ENCODE measurements at regions not wholly inside any gene's neighbourhood (a gene's known extent, or its start where the extent isn't known, plus 50 kb on each side); places are given as distances from the start of the nearest gene placed in this dataset.

DNA sequence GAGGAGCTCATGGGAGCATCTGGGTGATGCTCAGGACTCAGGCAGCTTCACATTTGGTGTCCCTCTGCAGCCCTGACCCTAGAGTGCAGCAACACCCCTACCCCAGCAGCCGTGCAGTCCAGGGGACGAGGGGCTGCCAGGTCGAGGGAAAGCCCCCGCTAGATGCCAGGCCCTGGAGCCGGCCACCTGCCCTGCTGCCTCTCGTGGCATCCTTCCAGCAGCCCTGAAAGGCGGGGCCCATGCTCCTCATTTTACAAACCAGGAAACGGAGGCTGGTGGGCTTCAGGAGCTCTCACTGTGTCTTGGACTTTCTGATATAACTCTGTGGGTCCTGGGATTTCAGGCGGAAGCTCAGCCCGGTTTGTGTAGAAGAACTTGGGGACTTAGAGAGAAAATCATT lies 120.5 kb upstream of the WNT4 start:
- TF ChIP-seq, protein P1, sequence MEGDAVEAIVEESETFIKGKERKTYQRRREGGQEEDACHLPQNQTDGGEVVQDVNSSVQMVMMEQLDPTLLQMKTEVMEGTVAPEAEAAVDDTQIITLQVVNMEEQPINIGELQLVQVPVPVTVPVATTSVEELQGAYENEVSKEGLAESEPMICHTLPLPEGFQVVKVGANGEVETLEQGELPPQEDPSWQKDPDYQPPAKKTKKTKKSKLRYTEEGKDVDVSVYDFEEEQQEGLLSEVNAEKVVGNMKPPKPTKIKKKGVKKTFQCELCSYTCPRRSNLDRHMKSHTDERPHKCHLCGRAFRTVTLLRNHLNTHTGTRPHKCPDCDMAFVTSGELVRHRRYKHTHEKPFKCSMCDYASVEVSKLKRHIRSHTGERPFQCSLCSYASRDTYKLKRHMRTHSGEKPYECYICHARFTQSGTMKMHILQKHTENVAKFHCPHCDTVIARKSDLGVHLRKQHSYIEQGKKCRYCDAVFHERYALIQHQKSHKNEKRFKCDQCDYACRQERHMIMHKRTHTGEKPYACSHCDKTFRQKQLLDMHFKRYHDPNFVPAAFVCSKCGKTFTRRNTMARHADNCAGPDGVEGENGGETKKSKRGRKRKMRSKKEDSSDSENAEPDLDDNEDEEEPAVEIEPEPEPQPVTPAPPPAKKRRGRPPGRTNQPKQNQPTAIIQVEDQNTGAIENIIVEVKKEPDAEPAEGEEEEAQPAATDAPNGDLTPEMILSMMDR (IDR thresholded peaks at IDR 0.05; ENCODE audit: unreplicated experiment): no peak
- no peak overlapping the region for H3K4me3 Mint-ChIP-seq (ENCODE audit: unreplicated experiment)
- H3K36me3 Mint-ChIP-seq (ENCODE audit: low read depth, unreplicated experiment): peaks cover 4% of the 10 kb centered on the region
- H3K9me3 Mint-ChIP-seq (ENCODE audit: unreplicated experiment): no peaks in the 10 kb centered on the region
- DNase-seq (ENCODE audit: low spot score): no peak
- H3K4me1 Mint-ChIP-seq (ENCODE audit: unreplicated experiment): peaks cover 22% of the 10 kb centered on the region
- H3K27me3 Mint-ChIP-seq (ENCODE audit: unreplicated experiment): peaks cover 8% of the 10 kb centered on the region
- H3K27ac Mint-ChIP-seq (ENCODE audit: unreplicated experiment): no peak overlapping the region

DNA sequence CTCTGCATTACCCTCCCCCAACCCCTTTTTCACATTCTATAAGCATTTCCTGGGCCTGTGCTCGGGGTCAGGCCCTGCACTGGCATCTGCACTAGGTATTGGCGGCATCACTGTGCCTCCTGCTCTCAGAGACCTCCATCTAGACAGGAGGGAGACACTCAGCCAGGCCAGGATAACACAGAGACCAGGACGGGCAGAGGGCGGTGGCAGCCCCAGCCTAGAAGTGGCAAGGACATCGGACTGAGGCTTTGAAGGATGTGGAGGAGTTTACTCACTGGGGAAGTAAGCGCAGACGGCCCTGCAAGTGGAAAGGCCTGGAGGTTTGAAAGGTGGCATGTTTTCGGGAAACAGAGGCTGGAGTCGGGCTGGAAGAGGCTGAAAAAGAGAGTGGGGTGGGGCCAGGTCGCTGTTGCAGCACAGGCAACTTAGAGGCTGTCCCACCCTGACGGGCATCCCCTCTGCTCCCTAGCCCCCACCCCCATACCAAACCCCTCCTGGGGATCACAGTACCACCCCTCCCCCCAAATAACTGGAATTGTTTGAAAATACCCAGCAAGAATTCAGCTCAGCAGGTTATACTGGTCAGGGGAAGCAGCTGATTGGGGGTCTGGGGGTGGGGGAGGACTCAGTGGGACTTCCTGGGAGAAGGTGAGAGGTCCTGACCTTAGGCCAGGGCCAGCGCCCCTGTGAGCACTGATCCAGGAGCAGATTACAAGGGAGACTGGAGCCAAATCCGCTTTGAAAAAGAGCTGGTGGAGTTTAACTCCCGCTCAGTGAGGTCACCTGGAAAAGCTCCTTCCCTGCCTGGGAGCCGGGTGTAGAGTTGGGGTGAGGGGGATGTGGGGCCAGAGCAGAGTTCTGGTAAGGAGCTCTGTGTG lies 121.8 kb upstream of the WNT4 start:
- Mint-ChIP-seq H3K4me1 (ENCODE audit: unreplicated experiment) (peaks cover 28% of the 10 kb centered on the region), H3K36me3 (ENCODE audit: low read depth, unreplicated experiment) (peaks cover 4% of the 10 kb centered on the region), H3K27ac (ENCODE audit: unreplicated experiment) (no peak overlapping the region), H3K4me3 (ENCODE audit: unreplicated experiment) (no peak overlapping the region), H3K27me3 (ENCODE audit: unreplicated experiment) (peaks cover 13% of the 10 kb centered on the region), H3K9me3 (ENCODE audit: unreplicated experiment) (no peaks in the 10 kb centered on the region)
- DNase-seq (ENCODE audit: low spot score): no peak
- TF ChIP-seq, protein P1 (IDR thresholded peaks at IDR 0.05; ENCODE audit: unreplicated experiment): no peak

DNA sequence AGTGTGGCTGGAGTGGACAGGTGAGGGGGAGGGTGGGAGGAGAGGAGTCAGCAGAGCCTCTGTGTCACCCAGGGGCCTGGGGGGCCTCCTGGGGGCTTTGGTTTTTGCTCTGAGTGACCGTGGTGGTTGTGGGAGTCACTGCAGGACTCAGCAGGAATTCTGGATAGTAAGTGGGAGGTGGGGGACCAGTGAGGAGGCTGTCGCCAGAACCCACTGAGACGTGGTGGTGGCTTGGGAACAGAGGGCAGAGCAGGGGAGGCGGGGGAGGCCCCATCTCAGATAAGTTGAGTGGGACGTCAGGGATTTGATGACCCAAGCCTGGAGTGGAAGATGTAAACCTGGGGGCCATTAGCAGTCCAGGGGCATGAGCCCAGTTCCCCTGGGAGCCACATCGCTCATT lies 123.2 kb upstream of the WNT4 start:
- Mint-ChIP-seq H3K4me3 (ENCODE audit: unreplicated experiment) (no peak overlapping the region), H3K4me1 (ENCODE audit: unreplicated experiment) (peaks cover 19% of the 10 kb centered on the region), H3K27ac (ENCODE audit: unreplicated experiment) (no peak overlapping the region), H3K9me3 (ENCODE audit: unreplicated experiment) (no peaks in the 10 kb centered on the region), H3K36me3 (ENCODE audit: low read depth, unreplicated experiment) (no peaks in the 10 kb centered on the region), H3K27me3 (ENCODE audit: unreplicated experiment) (peaks cover 11% of the 10 kb centered on the region)
- no peak for DNase-seq (ENCODE audit: low spot score)
- TF ChIP-seq, protein P1 (IDR thresholded peaks at IDR 0.05; ENCODE audit: unreplicated experiment): no peak

DNA sequence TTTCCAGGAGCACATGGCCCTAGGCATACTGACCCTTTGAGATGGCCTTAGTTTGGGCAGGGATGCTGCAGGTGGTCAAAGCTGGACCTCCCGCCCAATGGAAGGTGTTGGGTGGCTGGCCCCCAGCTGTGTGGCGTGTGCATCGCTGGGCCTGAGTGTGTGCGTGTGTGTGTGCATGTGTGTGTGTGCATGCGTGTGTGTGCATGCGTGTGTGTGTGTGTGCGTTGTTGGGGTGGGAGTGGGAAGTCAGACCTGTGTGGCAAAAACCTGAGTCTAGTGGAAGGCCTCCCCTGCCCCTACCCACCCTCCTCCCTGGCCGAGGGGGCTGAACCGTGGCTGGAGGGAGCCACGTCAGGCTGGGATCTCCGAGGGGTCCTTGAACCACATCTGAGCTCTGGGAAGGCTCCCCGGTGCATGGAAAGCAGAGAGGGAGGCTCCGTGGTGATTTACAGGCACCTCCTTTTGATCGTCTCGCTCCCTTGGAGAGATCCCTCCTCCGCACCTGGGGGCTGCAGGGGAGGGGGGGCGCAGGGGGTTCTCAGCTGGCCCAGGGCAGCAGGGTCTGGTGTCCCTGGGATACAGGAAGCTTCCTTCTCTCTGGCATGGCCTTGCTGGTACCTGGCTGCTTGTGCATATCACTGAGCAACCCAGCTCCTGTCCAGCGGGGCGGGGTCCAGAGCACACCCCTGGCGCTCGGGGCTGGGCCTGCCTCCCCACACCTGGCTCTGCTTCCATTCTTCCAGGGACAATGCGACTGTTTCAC lies 124.7 kb upstream of the WNT4 start:
- peaks cover 12% of the 10 kb centered on the region for H3K27me3 Mint-ChIP-seq (ENCODE audit: unreplicated experiment)
- H3K9me3 Mint-ChIP-seq (ENCODE audit: unreplicated experiment): no peaks in the 10 kb centered on the region
- no peak for DNase-seq (ENCODE audit: low spot score)
- peaks cover 23% of the 10 kb centered on the region for H3K4me1 Mint-ChIP-seq (ENCODE audit: unreplicated experiment)
- TF ChIP-seq, protein P1 (IDR thresholded peaks at IDR 0.05; ENCODE audit: unreplicated experiment): no peak
- H3K27ac Mint-ChIP-seq (ENCODE audit: unreplicated experiment): no peak overlapping the region
- no peak overlapping the region for H3K4me3 Mint-ChIP-seq (ENCODE audit: unreplicated experiment)
- H3K36me3 Mint-ChIP-seq (ENCODE audit: low read depth, unreplicated experiment): no peaks in the 10 kb centered on the region

DNA sequence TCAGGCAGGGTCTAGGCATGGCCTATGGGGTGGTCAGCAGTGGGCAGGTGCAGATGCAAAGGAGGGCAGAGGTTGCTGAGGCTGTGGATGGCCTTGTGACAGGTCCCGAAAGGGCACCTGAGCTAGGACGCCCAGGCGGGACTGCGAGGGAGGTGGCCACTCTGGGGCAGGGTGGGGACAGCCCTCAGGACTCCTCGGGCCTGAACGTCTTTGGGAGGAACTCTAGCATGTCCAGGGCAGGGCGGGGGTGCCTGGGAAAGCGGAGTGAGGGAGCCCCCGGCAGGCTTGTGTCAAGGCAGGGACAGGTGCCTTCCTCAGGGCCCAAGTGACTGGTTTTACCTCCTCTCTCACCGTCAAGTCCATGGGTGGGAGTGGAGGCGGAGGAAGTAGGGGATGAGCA lies 125.4 kb upstream of the WNT4 start:
- no peaks in the 10 kb centered on the region for H3K36me3 Mint-ChIP-seq (ENCODE audit: low read depth, unreplicated experiment)
- H3K27me3 Mint-ChIP-seq (ENCODE audit: unreplicated experiment): peaks cover 12% of the 10 kb centered on the region
- peaks cover 23% of the 10 kb centered on the region for H3K4me1 Mint-ChIP-seq (ENCODE audit: unreplicated experiment)
- no peak overlapping the region for H3K4me3 Mint-ChIP-seq (ENCODE audit: unreplicated experiment)
- DNase-seq (ENCODE audit: low spot score): no peak
- H3K27ac Mint-ChIP-seq (ENCODE audit: unreplicated experiment): no peak overlapping the region
- H3K9me3 Mint-ChIP-seq (ENCODE audit: unreplicated experiment): no peaks in the 10 kb centered on the region
- TF ChIP-seq, protein P1 (IDR thresholded peaks at IDR 0.05; ENCODE audit: unreplicated experiment): no peak

Data from endothelial cell (in vitro differentiated cells).